ENCODE measurements at regions not wholly inside any gene's neighbourhood (a gene's known extent, or its start where the extent isn't known, plus 50 kb on each side); places are given as distances from the start of the nearest gene placed in this dataset.

GRCh38 chr1:30375156-30375555, 348.2 kb downstream of the MATN1 start:
- ChIA-PET CTCF (no interaction called here), POLR2A (no interaction called here)
- Mint-ChIP-seq H3K36me3 (ENCODE audit: insufficient read depth, unreplicated experiment) (no peaks in the 10 kb centered on the region), H3K27ac (ENCODE audit: unreplicated experiment) (no peak overlapping the region), H3K27me3 (ENCODE audit: insufficient read depth, unreplicated experiment) (peaks cover 7% of the 10 kb centered on the region), H3K4me3 (ENCODE audit: unreplicated experiment) (no peak overlapping the region), H3K4me1 (ENCODE audit: low read depth, unreplicated experiment) (no peaks in the 10 kb centered on the region), H3K9me3 (ENCODE audit: unreplicated experiment) (no peaks in the 10 kb centered on the region)
- no TSS peak for BruUV-seq (replicated peaks)
- no peaks in the 10 kb centered on the region for H3K4me1 ChIP-seq
- no peaks in the 10 kb centered on the region for H3K27me3 ChIP-seq (replicated peaks; ENCODE audit: control insufficient read depth, insufficient read depth, low read length)
- TF ChIP-seq CTCF (IDR thresholded peaks at IDR 0.05; ENCODE audit: insufficient read depth in 1 of 2, low read depth in 1 of 2, low read length in 1 of 2, severe bottlenecking in 1 of 2, unreplicated experiment in 1 of 2), result no peak
- intact Hi-C loops (cut with micrococcal nuclease; ENCODE audit: unreplicated experiment), result no loop called here
- H3K9me3 ChIP-seq, result no peaks in the 10 kb centered on the region
- no peaks in the 10 kb centered on the region for H3K36me3 ChIP-seq (ENCODE audit: control insufficient read depth, insufficient read depth, low read length)
- no peak overlapping the region for H3K4me3 ChIP-seq (ENCODE audit: low read depth, low read length)
- no peak for DNase-seq

DNA sequence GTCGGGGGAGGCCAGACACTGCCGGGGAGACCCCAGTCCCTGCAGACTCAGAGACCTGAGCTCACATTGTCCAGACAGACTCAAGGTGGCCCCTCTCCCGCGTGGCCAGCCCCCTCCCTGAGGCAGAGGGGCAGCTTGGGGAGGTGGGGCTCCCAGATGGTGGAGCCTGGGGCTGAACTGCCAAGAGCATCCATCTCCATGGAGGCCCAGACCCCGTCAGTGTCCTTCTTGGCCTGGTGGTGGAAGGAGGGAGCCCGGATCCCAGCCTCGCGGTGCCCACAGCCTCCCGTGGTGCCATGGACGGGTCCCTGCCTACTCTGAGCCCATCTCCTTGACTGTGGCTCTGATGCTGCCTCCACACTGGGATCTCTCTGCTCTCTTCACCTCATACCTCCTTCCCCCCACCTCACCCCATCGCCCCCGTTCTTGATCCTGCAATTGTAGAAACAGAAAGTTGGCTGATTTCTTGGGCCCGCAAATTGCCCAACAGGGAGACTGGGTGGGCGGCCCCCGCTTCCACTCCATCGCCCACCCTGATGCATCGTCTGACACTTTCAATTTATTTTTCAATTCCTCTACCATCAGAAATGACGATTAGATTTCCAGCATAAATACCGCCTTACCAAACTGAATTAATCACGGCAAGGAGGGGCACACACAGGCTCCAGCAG, 348.9 kb downstream of the MATN1 start:
- Histone ChIP-seq H3K9me3 (no peaks in the 10 kb centered on the region), H3K4me3 (ENCODE audit: low read depth, low read length) (no peak overlapping the region), H3K36me3 (ENCODE audit: control insufficient read depth, insufficient read depth, low read length) (no peaks in the 10 kb centered on the region), H3K27me3 (replicated peaks; ENCODE audit: control insufficient read depth, insufficient read depth, low read length) (no peaks in the 10 kb centered on the region), H3K4me1 (no peaks in the 10 kb centered on the region)
- POLR2A ChIA-PET, result no interaction called here
- no peak overlapping the region for H3K4me3 Mint-ChIP-seq (ENCODE audit: unreplicated experiment)
- H3K27ac Mint-ChIP-seq (ENCODE audit: unreplicated experiment), result no peak overlapping the region
- no peaks in the 10 kb centered on the region for H3K4me1 Mint-ChIP-seq (ENCODE audit: low read depth, unreplicated experiment)
- CTCF ChIA-PET, result no interaction called here
- no peaks in the 10 kb centered on the region for H3K9me3 Mint-ChIP-seq (ENCODE audit: unreplicated experiment)
- no peaks in the 10 kb centered on the region for H3K36me3 Mint-ChIP-seq (ENCODE audit: insufficient read depth, unreplicated experiment)
- no peak for DNase-seq
- TF ChIP-seq CTCF (IDR thresholded peaks at IDR 0.05; ENCODE audit: insufficient read depth in 1 of 2, low read depth in 1 of 2, low read length in 1 of 2, severe bottlenecking in 1 of 2, unreplicated experiment in 1 of 2), result no peak
- peaks cover 7% of the 10 kb centered on the region for H3K27me3 Mint-ChIP-seq (ENCODE audit: insufficient read depth, unreplicated experiment)
- intact Hi-C loops (cut with micrococcal nuclease; ENCODE audit: unreplicated experiment), result no loop called here
- no TSS peak for BruUV-seq (replicated peaks)

DNA sequence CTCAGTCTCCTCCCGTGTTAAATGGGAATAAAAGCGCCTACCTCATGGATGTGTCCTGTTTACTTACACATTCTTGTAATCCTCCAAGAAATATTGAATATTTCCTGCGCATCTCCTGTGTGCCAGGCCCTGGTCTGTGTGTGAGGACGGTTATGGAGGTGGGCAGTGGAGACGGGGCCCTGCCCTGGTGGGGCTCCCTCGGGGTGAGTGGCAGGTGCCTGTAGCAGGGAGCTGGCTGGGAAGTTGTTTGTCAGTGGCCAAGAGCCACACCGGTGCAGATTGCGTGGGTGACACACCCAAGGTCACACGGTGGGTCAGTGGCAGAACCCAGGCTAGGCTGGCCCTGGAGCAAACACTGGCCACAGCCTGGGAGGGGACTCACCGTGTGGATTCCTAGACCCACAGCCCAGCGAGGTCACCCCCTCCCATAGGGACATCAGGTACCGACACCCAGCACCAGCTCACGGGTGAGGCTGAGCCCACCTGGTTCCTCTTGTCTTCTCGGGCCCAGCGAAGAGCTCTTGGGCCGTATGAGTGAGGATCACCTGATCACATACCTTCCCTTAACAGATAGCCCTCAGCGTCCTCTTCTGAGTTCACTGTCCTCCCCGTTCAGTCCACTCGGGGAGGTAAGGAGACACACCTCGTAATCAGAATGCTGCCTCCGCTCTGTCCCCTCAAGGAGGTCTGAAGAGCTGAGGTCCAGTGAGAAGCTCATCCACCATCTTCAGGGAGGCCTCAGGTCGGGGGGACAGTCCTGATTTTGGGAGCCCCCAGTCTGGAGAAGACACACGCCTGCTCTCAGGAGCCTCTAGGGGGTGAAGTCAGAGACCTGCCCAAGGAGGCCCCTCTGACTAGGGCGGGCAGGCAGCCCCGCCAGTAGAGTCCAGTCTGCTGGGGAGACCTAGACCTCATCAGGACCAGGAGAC, 349.6 kb downstream of the MATN1 start:
- Histone ChIP-seq H3K36me3 (ENCODE audit: control insufficient read depth, insufficient read depth, low read length) (no peaks in the 10 kb centered on the region), H3K4me1 (no peaks in the 10 kb centered on the region), H3K27me3 (replicated peaks; ENCODE audit: control insufficient read depth, insufficient read depth, low read length) (no peaks in the 10 kb centered on the region), H3K9me3 (no peaks in the 10 kb centered on the region), H3K4me3 (ENCODE audit: low read depth, low read length) (no peak overlapping the region)
- Mint-ChIP-seq H3K36me3 (ENCODE audit: insufficient read depth, unreplicated experiment) (no peaks in the 10 kb centered on the region), H3K27me3 (ENCODE audit: insufficient read depth, unreplicated experiment) (peaks cover 7% of the 10 kb centered on the region), H3K9me3 (ENCODE audit: unreplicated experiment) (no peaks in the 10 kb centered on the region), H3K4me1 (ENCODE audit: low read depth, unreplicated experiment) (no peaks in the 10 kb centered on the region), H3K4me3 (ENCODE audit: unreplicated experiment) (no peak overlapping the region), H3K27ac (ENCODE audit: unreplicated experiment) (no peak overlapping the region)
- no peak for DNase-seq
- ChIA-PET CTCF (no interaction called here), POLR2A (no interaction called here)
- TF ChIP-seq CTCF (IDR thresholded peaks at IDR 0.05; ENCODE audit: insufficient read depth in 1 of 2, low read depth in 1 of 2, low read length in 1 of 2, severe bottlenecking in 1 of 2, unreplicated experiment in 1 of 2), result no peak
- intact Hi-C loops (cut with micrococcal nuclease; ENCODE audit: unreplicated experiment), result no loop called here
- no TSS peak for BruUV-seq (replicated peaks)
